Activated naive CD4-positive, alpha-beta T cell treated with anti-CD3 and anti-CD28 coated beads for 36 hours (primary cell): ENCODE measurements at regions not wholly inside any gene's neighbourhood (a gene's known extent, or its start where the extent isn't known, plus 50 kb on each side); places are given as distances from the start of the nearest gene placed in this dataset.

ENCODE experiments used
- CTCF ChIA-PET: fragments of 350-600 bp; sonication (Branson Sonifier 250); formaldehyde crosslinking; loops from one replicate; lab custom pipeline; 2021; ENCODE audit warnings: antibody characterized with exemption; lab: Charles Lee
- DNase-seq: peaks from one replicate; pipeline ENCODE4 v3.0.0-alpha.2; 2020
- H3K27ac Mint-ChIP-seq: one replicate; pipeline ENCODE4 v1.8.0; 2021; ENCODE audit warnings: mild to moderate bottlenecking, mixed read lengths
- H3K27me3 Mint-ChIP-seq: one replicate; pipeline ENCODE4 v1.8.0; 2021; ENCODE audit warnings: low read depth, mixed read lengths
- H3K36me3 Mint-ChIP-seq: one replicate; pipeline ENCODE4 v1.8.0; 2021; ENCODE audit warnings: low read depth, mixed read lengths
- H3K4me1 Mint-ChIP-seq: one replicate; pipeline ENCODE4 v1.8.0; 2021; ENCODE audit warnings: low read depth, mixed read lengths
- H3K4me3 Mint-ChIP-seq: one replicate; pipeline ENCODE4 v1.8.0; 2021; ENCODE audit warnings: mild to moderate bottlenecking, moderate library complexity, mixed read lengths
- H3K9me3 Mint-ChIP-seq: one replicate; pipeline ENCODE4 v1.8.0; 2021; ENCODE audit warnings: mixed read lengths
- intact Hi-C: fragments of 100-400 bp; cut with micrococcal nuclease; formaldehyde crosslinking; loops from one replicate; pipeline ENCODE4 v1.15.1; 2023

- Mint-ChIP-seq H3K27ac (no peak overlapping the region), H3K36me3 (no peaks in the 10 kb centered on the region), H3K4me3 (no peak overlapping the region), H3K4me1 (no peaks in the 10 kb centered on the region), H3K27me3 (no peaks in the 10 kb centered on the region), H3K9me3 (peaks cover 6% of the 10 kb centered on the region)
- intact Hi-C loops: no loop called here
- CTCF ChIA-PET: no interaction called here
- DNase-seq: no peak
Observed at GRCh38 chr9:116058421-116058820, 95.2 kb upstream of the PAPPA start.

- intact Hi-C loops: no loop called here
- Mint-ChIP-seq H3K9me3 (peaks cover 6% of the 10 kb centered on the region), H3K27ac (no peak overlapping the region), H3K36me3 (no peaks in the 10 kb centered on the region), H3K4me1 (no peaks in the 10 kb centered on the region), H3K27me3 (no peaks in the 10 kb centered on the region), H3K4me3 (no peak overlapping the region)
- CTCF ChIA-PET: no interaction called here
- no peak for DNase-seq
Observed at GRCh38 chr9:116059466-116059865, 94.1 kb upstream of the PAPPA start.

- Mint-ChIP-seq H3K4me1 (no peaks in the 10 kb centered on the region), H3K4me3 (no peak overlapping the region), H3K36me3 (no peaks in the 10 kb centered on the region), H3K27me3 (no peaks in the 10 kb centered on the region), H3K27ac (no peak overlapping the region), H3K9me3 (peaks cover 2% of the 10 kb centered on the region)
- CTCF ChIA-PET: no interaction called here
- intact Hi-C loops: no loop called here
- DNase-seq: no peak
Observed at GRCh38 chr9:116060631-116061030, 93.0 kb upstream of the PAPPA start.

GRCh38 chr9:116061546-116062205 lies 91.9 kb upstream of the PAPPA start:
- CTCF ChIA-PET: no interaction called here
- Mint-ChIP-seq H3K27ac (no peak overlapping the region), H3K9me3 (peaks cover 2% of the 10 kb centered on the region), H3K36me3 (no peaks in the 10 kb centered on the region), H3K4me1 (no peaks in the 10 kb centered on the region), H3K27me3 (no peaks in the 10 kb centered on the region), H3K4me3 (no peak overlapping the region)
- no peak for DNase-seq
- intact Hi-C loops: no loop called here

GRCh38 chr9:116062206-116062550 lies 91.4 kb upstream of the PAPPA start:
- H3K27ac Mint-ChIP-seq: no peak overlapping the region
- H3K27me3 Mint-ChIP-seq: no peaks in the 10 kb centered on the region
- intact Hi-C loops: no loop called here
- no peak for DNase-seq
- CTCF ChIA-PET: no interaction called here
- peaks cover 2% of the 10 kb centered on the region for H3K9me3 Mint-ChIP-seq
- no peaks in the 10 kb centered on the region for H3K4me1 Mint-ChIP-seq
- H3K4me3 Mint-ChIP-seq: no peak overlapping the region
- no peaks in the 10 kb centered on the region for H3K36me3 Mint-ChIP-seq

GRCh38 chr9:116064970-116065369 lies 88.6 kb upstream of the PAPPA start:
- Mint-ChIP-seq H3K4me3 (no peak overlapping the region), H3K4me1 (no peaks in the 10 kb centered on the region), H3K27me3 (no peaks in the 10 kb centered on the region), H3K36me3 (no peaks in the 10 kb centered on the region), H3K27ac (no peak overlapping the region), H3K9me3 (peaks cover 2% of the 10 kb centered on the region)
- no peak for DNase-seq
- intact Hi-C loops: no loop called here
- CTCF ChIA-PET: no interaction called here

- no peak for DNase-seq
- H3K36me3 Mint-ChIP-seq: no peaks in the 10 kb centered on the region
- CTCF ChIA-PET: no interaction called here
- H3K4me1 Mint-ChIP-seq: no peaks in the 10 kb centered on the region
- no peak overlapping the region for H3K27ac Mint-ChIP-seq
- no peak overlapping the region for H3K4me3 Mint-ChIP-seq
- H3K9me3 Mint-ChIP-seq: no peaks in the 10 kb centered on the region
- no peaks in the 10 kb centered on the region for H3K27me3 Mint-ChIP-seq
- intact Hi-C loops: no loop called here
Observed at GRCh38 chr9:116066221-116066620, 87.4 kb upstream of the PAPPA start.

- no peak overlapping the region for H3K27ac Mint-ChIP-seq
- CTCF ChIA-PET: no interaction called here
Observed at GRCh38 chr9:116067566-116067965, 86.0 kb upstream of the PAPPA start.

GRCh38 chr9:116070256-116070914 lies 83.2 kb upstream of the PAPPA start:
- CTCF ChIA-PET: interaction anchor here (0.6 kb wide), 1 partner anchor 9 kb away, joined by 3 read pairs; no protein-coding TSS in a partner anchor
- Mint-ChIP-seq H3K27ac (no peak overlapping the region), H3K4me1 (no peaks in the 10 kb centered on the region), H3K36me3 (no peaks in the 10 kb centered on the region), H3K4me3 (no peak overlapping the region), H3K27me3 (peaks cover 2% of the 10 kb centered on the region), H3K9me3 (no peaks in the 10 kb centered on the region)
- intact Hi-C loops: no loop called here
- DNase-seq: no peak

More at GRCh38 chr9:116067566-116067965, 86.0 kb upstream of the PAPPA start:
- no peak for DNase-seq
- H3K4me1 Mint-ChIP-seq: no peaks in the 10 kb centered on the region
- intact Hi-C loops: no loop called here
- no peak overlapping the region for H3K4me3 Mint-ChIP-seq
- H3K9me3 Mint-ChIP-seq: no peaks in the 10 kb centered on the region
- H3K27me3 Mint-ChIP-seq: no peaks in the 10 kb centered on the region
- H3K36me3 Mint-ChIP-seq: no peaks in the 10 kb centered on the region

- H3K9me3 Mint-ChIP-seq: no peaks in the 10 kb centered on the region
- H3K27ac Mint-ChIP-seq: no peak overlapping the region
- DNase-seq: no peak
- intact Hi-C loops: no loop called here
- peaks cover 2% of the 10 kb centered on the region for H3K27me3 Mint-ChIP-seq
- no peaks in the 10 kb centered on the region for H3K4me1 Mint-ChIP-seq
- H3K4me3 Mint-ChIP-seq: no peak overlapping the region
- CTCF ChIA-PET: no interaction called here
- H3K36me3 Mint-ChIP-seq: no peaks in the 10 kb centered on the region
Observed at GRCh38 chr9:116072046-116072445, 81.5 kb upstream of the PAPPA start.

- no peaks in the 10 kb centered on the region for H3K36me3 Mint-ChIP-seq
Observed at GRCh38 chr9:116073826-116074225, 79.8 kb upstream of the PAPPA start.

GRCh38 chr9:116074658-116075057 lies 78.9 kb upstream of the PAPPA start:
- CTCF ChIA-PET: no interaction called here
- H3K36me3 Mint-ChIP-seq: no peaks in the 10 kb centered on the region
- no peaks in the 10 kb centered on the region for H3K9me3 Mint-ChIP-seq
- H3K27ac Mint-ChIP-seq: no peak overlapping the region
- no peak for DNase-seq
- H3K27me3 Mint-ChIP-seq: peaks cover 2% of the 10 kb centered on the region
- no peaks in the 10 kb centered on the region for H3K4me1 Mint-ChIP-seq
- intact Hi-C loops: no loop called here
- H3K4me3 Mint-ChIP-seq: no peak overlapping the region

More at GRCh38 chr9:116073826-116074225, 79.8 kb upstream of the PAPPA start:
- no peak for DNase-seq
- intact Hi-C loops: no loop called here
- no peaks in the 10 kb centered on the region for H3K9me3 Mint-ChIP-seq
- H3K4me3 Mint-ChIP-seq: no peak overlapping the region
- peaks cover 2% of the 10 kb centered on the region for H3K27me3 Mint-ChIP-seq
- CTCF ChIA-PET: no interaction called here
- no peak overlapping the region for H3K27ac Mint-ChIP-seq
- H3K4me1 Mint-ChIP-seq: no peaks in the 10 kb centered on the region

GRCh38 chr9:116075191-116075590 lies 78.4 kb upstream of the PAPPA start:
- Mint-ChIP-seq H3K9me3 (no peaks in the 10 kb centered on the region), H3K4me1 (no peaks in the 10 kb centered on the region), H3K4me3 (no peak overlapping the region), H3K36me3 (no peaks in the 10 kb centered on the region), H3K27me3 (peaks cover 2% of the 10 kb centered on the region), H3K27ac (no peak overlapping the region)
- intact Hi-C loops: no loop called here
- CTCF ChIA-PET: no interaction called here
- no peak for DNase-seq
